OCI-LY7 (cell line): ENCODE measurements at regions not wholly inside any gene's neighbourhood (a gene's known extent, or its start where the extent isn't known, plus 50 kb on each side); places are given as distances from the start of the nearest gene placed in this dataset.

ENCODE experiments used
- EZH2phosphoT487 ChIP-seq: fragments of 200-600 bp; sonication (generic); IDR thresholded peaks from 2 replicates; pipeline ENCODE4 v1.6.1; 2018; ENCODE audit warnings: low read depth, borderline replicate concordance, mild to moderate bottlenecking, mixed run types, antibody characterized with exemption, low read length, moderate library complexity, mixed read lengths
- TF ChIP-seq, protein P1 (sequence below): fragments of 200-600 bp; sonication (generic); conservative IDR thresholded peaks from 2 replicates; pipeline ENCODE4 v1.5.1; 2014; ENCODE audit warnings: mild to moderate bottlenecking, antibody characterized with exemption, low read length, moderate library complexity, mixed read lengths

DNA sequence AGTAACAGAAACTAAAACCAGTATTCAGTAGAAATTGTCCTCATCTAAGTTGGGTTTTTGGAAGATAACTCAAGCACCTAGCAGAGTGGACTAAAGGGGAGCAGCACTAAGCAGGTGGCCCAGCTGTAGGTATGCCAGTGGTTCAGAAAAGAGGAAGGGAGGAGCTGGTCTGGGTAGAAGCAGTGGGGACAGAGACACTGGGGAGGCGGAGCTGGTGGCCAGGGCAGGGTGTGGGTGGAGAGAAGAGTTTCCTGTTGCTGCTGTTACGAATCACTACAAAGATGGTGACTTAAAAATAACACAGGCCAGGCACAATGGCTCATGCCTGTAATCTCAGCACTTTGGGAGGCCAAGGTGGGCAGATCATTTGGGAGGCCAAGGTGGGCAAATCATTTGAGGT is 136.2 kb downstream of the WDR11 start:
- TF ChIP-seq, protein P1, sequence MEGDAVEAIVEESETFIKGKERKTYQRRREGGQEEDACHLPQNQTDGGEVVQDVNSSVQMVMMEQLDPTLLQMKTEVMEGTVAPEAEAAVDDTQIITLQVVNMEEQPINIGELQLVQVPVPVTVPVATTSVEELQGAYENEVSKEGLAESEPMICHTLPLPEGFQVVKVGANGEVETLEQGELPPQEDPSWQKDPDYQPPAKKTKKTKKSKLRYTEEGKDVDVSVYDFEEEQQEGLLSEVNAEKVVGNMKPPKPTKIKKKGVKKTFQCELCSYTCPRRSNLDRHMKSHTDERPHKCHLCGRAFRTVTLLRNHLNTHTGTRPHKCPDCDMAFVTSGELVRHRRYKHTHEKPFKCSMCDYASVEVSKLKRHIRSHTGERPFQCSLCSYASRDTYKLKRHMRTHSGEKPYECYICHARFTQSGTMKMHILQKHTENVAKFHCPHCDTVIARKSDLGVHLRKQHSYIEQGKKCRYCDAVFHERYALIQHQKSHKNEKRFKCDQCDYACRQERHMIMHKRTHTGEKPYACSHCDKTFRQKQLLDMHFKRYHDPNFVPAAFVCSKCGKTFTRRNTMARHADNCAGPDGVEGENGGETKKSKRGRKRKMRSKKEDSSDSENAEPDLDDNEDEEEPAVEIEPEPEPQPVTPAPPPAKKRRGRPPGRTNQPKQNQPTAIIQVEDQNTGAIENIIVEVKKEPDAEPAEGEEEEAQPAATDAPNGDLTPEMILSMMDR = no peak
- TF ChIP-seq EZH2phosphoT487 = no peak
